Erythroblast (primary cell): ENCODE measurements at regions not wholly inside any gene's neighbourhood (a gene's known extent, or its start where the extent isn't known, plus 50 kb on each side); places are given as distances from the start of the nearest gene placed in this dataset.

Experiments used
- GATA1 ChIP-seq: IDR thresholded peaks from 2 replicates; pipeline ENCODE4 v1.6.1; 2011; ENCODE audit warnings: low read depth, mild to moderate bottlenecking, control low read depth, low read length, moderate library complexity
- POLR2A ChIP-seq: IDR thresholded peaks from 2 replicates; pipeline ENCODE4 v1.6.1; 2011; ENCODE audit warnings: mild to moderate bottlenecking, low read length

GRCh38 chr6:135622081-135622480 is 124.5 kb upstream of the AHI1 start:
- TF ChIP-seq POLR2A (no peak), GATA1 (no peak)
